COR-L47 (cell line): ENCODE measurements at regions not wholly inside any gene's neighbourhood (a gene's known extent, or its start where the extent isn't known, plus 50 kb on each side); places are given as distances from the start of the nearest gene placed in this dataset.

ENCODE experiments used
- DNase-seq: peaks from one replicate; lab custom pipeline; 2025; lab: John Stamatoyannopoulos, UW

GRCh38 chr9:10674586-10674985, 61.8 kb upstream of the PTPRD start:
- DNase-seq: no peak

- no peak for DNase-seq
Observed at GRCh38 chr9:10678010-10678409, 65.2 kb upstream of the PTPRD start.

GRCh38 chr9:10678790-10679189, 66.0 kb upstream of the PTPRD start:
- DNase-seq: no peak

- no peak for DNase-seq
Observed at GRCh38 chr9:10686943-10687342, 74.1 kb upstream of the PTPRD start.

GRCh38 chr9:10690546-10690945, 77.7 kb upstream of the PTPRD start:
- no peak for DNase-seq

GRCh38 chr9:10697044-10697443, 84.2 kb upstream of the PTPRD start:
- no peak for DNase-seq

GRCh38 chr9:10700291-10700690, 87.5 kb upstream of the PTPRD start:
- no peak for DNase-seq

GRCh38 chr9:10700915-10701314, 88.1 kb upstream of the PTPRD start:
- no peak for DNase-seq

- DNase-seq: no peak
Observed at GRCh38 chr9:10701906-10702305, 89.1 kb upstream of the PTPRD start.

GRCh38 chr9:10703139-10703538, 90.3 kb upstream of the PTPRD start:
- DNase-seq: no peak

GRCh38 chr9:10704720-10705119, 91.9 kb upstream of the PTPRD start:
- no peak for DNase-seq

GRCh38 chr9:10705383-10705782, 92.6 kb upstream of the PTPRD start:
- no peak for DNase-seq

GRCh38 chr9:10706788-10707187, 94.0 kb upstream of the PTPRD start:
- DNase-seq: no peak

GRCh38 chr9:10721301-10721700, 108.5 kb upstream of the PTPRD start:
- no peak for DNase-seq

- DNase-seq: no peak
Observed at GRCh38 chr9:10729213-10729612, 116.4 kb upstream of the PTPRD start.

- DNase-seq: no peak
Observed at GRCh38 chr9:10744669-10745068, 131.9 kb upstream of the PTPRD start.

- no peak for DNase-seq
Observed at GRCh38 chr9:10753474-10753873, 140.7 kb upstream of the PTPRD start.

GRCh38 chr9:10764481-10764880, 151.7 kb upstream of the PTPRD start:
- no peak for DNase-seq

GRCh38 chr9:10773136-10773535, 160.3 kb upstream of the PTPRD start:
- no peak for DNase-seq

GRCh38 chr9:10774051-10774450, 161.2 kb upstream of the PTPRD start:
- DNase-seq: no peak

- no peak for DNase-seq
Observed at GRCh38 chr9:10785255-10785654, 172.5 kb upstream of the PTPRD start.

- DNase-seq: no peak
Observed at GRCh38 chr9:10793306-10793705, 180.5 kb upstream of the PTPRD start.

GRCh38 chr9:10804486-10804885, 191.7 kb upstream of the PTPRD start:
- no peak for DNase-seq

GRCh38 chr9:10806868-10807267, 194.1 kb upstream of the PTPRD start:
- no peak for DNase-seq

- DNase-seq: no peak
Observed at GRCh38 chr9:10818206-10818605, 205.4 kb upstream of the PTPRD start.
